ENCODE measurements at regions not wholly inside any gene's neighbourhood (a gene's known extent, or its start where the extent isn't known, plus 50 kb on each side); places are given as distances from the start of the nearest gene placed in this dataset.

DNA sequence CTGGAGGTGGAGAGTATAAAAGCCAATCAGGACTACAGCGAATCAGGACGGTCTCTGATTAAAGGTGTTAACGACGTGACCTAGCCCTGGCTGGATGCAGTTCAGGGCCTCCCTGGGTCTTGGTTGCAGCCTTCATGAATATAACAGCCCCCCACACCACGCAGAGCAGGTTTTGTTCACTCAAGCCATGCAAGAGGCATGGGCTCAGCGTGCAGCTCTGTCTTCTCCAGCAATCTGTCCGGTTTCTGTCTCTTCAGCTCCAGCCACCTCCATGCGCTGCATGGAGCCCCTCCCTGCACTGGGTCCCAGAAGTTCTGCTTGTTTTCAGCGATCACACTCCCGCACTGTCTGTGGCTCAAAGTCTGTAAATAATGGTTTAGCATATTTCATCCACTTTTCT is 57.1 kb upstream of the CHRNA7 start:
- TF ChIP-seq, protein P1, sequence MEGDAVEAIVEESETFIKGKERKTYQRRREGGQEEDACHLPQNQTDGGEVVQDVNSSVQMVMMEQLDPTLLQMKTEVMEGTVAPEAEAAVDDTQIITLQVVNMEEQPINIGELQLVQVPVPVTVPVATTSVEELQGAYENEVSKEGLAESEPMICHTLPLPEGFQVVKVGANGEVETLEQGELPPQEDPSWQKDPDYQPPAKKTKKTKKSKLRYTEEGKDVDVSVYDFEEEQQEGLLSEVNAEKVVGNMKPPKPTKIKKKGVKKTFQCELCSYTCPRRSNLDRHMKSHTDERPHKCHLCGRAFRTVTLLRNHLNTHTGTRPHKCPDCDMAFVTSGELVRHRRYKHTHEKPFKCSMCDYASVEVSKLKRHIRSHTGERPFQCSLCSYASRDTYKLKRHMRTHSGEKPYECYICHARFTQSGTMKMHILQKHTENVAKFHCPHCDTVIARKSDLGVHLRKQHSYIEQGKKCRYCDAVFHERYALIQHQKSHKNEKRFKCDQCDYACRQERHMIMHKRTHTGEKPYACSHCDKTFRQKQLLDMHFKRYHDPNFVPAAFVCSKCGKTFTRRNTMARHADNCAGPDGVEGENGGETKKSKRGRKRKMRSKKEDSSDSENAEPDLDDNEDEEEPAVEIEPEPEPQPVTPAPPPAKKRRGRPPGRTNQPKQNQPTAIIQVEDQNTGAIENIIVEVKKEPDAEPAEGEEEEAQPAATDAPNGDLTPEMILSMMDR (IDR thresholded peaks at IDR 0.05): no peak
- no peak for TF ChIP-seq POLR2A (IDR thresholded peaks at IDR 0.05)
- TF ChIP-seq EP300 (IDR thresholded peaks at IDR 0.05): no peak
